ENCODE measurements at regions not wholly inside any gene's neighbourhood (a gene's known extent, or its start where the extent isn't known, plus 50 kb on each side); places are given as distances from the start of the nearest gene placed in this dataset.

DNA sequence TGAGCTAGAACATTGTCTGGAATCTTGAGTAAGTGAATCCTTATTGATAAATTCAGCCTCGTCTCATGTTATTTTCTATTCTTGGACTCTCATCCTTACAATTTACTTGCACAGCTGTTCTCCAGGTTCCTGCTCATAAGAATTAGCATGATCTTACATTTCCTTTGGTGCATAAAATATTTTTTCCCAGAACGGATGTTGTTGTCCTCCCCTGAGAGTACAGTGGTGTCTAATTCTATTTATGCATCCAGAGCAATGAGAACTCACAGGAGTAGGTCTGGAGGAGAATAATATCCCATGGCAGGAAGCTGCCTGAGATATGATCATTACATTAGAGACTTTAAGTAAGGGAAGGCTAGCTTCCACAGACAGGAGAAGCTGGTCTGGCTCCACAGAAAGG lies 178.4 kb upstream of the MAST4 start:
- DNase-seq (ENCODE audit: low read depth, low spot score), result no peak
- TF ChIP-seq, protein P1, sequence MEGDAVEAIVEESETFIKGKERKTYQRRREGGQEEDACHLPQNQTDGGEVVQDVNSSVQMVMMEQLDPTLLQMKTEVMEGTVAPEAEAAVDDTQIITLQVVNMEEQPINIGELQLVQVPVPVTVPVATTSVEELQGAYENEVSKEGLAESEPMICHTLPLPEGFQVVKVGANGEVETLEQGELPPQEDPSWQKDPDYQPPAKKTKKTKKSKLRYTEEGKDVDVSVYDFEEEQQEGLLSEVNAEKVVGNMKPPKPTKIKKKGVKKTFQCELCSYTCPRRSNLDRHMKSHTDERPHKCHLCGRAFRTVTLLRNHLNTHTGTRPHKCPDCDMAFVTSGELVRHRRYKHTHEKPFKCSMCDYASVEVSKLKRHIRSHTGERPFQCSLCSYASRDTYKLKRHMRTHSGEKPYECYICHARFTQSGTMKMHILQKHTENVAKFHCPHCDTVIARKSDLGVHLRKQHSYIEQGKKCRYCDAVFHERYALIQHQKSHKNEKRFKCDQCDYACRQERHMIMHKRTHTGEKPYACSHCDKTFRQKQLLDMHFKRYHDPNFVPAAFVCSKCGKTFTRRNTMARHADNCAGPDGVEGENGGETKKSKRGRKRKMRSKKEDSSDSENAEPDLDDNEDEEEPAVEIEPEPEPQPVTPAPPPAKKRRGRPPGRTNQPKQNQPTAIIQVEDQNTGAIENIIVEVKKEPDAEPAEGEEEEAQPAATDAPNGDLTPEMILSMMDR (IDR thresholded peaks at IDR 0.05; ENCODE audit: insufficient read depth, low read length, missing control alignments), result no peak
- POLR2A ChIA-PET, result no interaction called here
- CTCF ChIA-PET, result no interaction called here
- H3K4me3 ChIP-seq (ENCODE audit: low read depth, low read length), result no peak overlapping the region

GRCh38 chr5:66423484-66423883 lies 172.7 kb upstream of the MAST4 start:
- no peak for DNase-seq (ENCODE audit: low read depth, low spot score)
- TF ChIP-seq, protein P1 (IDR thresholded peaks at IDR 0.05; ENCODE audit: insufficient read depth, low read length, missing control alignments), result no peak
- no peak overlapping the region for H3K4me3 ChIP-seq (ENCODE audit: low read depth, low read length)
- POLR2A ChIA-PET, result no interaction called here
- CTCF ChIA-PET, result no interaction called here

DNA sequence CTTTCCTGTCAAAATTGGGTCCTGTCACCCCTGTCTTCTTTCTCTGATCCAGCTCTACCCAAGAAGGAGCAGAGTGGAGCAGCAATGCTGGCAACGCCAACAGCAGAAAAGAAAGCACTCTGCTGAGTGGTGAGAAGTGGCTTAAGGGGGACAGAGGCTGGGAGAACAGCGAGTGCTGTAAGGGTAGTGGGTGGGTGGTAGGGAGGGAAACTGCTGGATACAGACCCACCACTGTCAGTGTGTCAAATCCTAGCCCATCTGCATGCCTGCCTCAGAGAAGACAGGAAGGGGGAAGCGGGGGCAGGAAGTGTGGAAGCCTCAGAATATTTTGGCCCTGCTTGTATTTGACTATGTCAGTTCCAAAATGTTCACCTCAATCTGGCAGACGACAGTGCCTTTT lies 170.4 kb upstream of the MAST4 start:
- no peak overlapping the region for H3K4me3 ChIP-seq (ENCODE audit: low read depth, low read length)
- no peak for DNase-seq (ENCODE audit: low read depth, low spot score)
- POLR2A ChIA-PET, result no interaction called here
- CTCF ChIA-PET, result no interaction called here
- TF ChIP-seq, protein P1 (IDR thresholded peaks at IDR 0.05; ENCODE audit: insufficient read depth, low read length, missing control alignments), result no peak

DNA sequence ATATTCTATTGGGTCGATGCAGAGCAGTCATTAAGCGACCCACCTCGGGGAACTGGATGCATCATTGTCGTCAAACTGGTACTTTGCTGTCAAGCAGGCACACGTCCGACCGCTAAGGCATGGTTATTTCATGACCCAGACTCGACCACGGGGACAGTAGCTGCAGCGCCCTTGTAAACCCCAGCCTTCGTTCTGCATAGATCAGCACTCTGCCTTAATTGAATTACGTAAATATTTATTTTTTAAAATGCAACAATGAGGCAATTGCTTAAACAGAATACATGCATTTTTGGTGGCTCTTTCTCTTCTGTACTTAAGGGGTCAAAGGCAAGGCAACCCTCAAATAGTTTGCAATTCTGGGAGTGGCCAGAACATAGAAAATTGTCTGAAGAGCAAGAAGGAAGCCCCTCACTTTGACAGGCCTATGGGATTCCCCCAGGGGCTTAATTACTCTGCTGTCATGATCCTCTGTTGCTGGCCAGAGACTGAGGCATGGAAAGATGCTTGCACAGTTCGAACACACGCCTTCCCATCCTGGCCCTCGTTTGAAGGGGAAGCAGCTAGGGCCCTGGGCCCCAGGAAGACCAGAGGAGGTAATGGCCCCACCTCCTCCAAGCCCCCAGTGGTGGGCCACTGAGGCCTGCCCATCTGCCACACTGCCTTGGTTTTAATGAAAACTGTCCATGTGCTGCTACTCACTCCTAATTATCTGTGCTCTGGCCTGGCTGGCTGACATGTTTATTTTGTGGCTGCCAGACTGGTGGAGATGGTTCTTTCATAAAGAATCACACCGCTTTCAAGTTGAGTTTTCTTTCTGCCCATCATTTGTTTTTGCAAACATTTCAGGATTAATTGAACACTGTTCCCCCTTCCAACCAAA lies 169.7 kb upstream of the MAST4 start:
- DNase-seq (ENCODE audit: low read depth, low spot score), result no peak
- TF ChIP-seq, protein P1 (IDR thresholded peaks at IDR 0.05; ENCODE audit: insufficient read depth, low read length, missing control alignments), result no peak
- CTCF ChIA-PET, result no interaction called here

DNA sequence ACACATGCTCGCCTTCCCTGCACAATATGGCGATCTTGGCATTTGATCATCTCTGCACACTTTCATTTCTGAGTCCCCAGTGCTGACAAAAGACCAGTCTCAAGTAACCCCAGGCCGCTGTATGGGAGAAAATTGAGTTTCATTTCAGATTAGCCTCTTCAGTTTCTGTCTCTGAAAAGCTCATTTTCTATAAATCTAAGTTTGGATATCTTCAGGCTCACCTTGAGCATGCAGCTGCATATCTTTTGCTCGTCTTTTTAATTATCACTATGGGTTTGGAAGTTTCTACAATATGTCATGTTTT lies 169.1 kb upstream of the MAST4 start:
- H3K4me3 ChIP-seq (ENCODE audit: low read depth, low read length), result no peak overlapping the region
- TF ChIP-seq, protein P1 (IDR thresholded peaks at IDR 0.05; ENCODE audit: insufficient read depth, low read length, missing control alignments), result no peak
- no peak for DNase-seq (ENCODE audit: low read depth, low spot score)
- ChIA-PET CTCF (no interaction called here), POLR2A (no interaction called here)

More for the DNA sequence above, 169.7 kb upstream of the MAST4 start:
- POLR2A ChIA-PET, result no interaction called here
- no peak overlapping the region for H3K4me3 ChIP-seq (ENCODE audit: low read depth, low read length)

DNA sequence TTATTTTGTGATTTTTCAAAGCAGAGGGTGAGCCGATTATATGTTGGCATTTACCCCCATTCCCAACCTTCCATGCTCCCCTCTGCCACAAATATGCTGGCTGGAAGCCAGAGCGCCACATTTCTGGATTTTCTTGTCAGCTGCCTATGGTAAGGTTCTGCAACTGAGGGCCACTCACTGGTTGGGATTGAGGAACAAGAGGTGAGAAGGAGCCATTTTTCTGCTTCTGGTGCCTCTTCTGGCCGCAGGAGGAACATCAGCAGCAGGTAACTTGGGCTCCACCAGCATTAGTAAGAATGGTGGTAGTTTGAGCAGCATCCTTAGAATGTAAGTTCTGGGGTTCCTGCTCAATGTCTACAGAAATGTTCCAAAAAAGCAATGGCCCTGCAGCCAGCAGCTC lies 159.5 kb upstream of the MAST4 start:
- DNase-seq (ENCODE audit: low read depth, low spot score), result no peak
- no peak overlapping the region for H3K4me3 ChIP-seq (ENCODE audit: low read depth, low read length)
- ChIA-PET POLR2A (no interaction called here), CTCF (no interaction called here)
- TF ChIP-seq, protein P1 (IDR thresholded peaks at IDR 0.05; ENCODE audit: insufficient read depth, low read length, missing control alignments), result no peak

Measured in AG04449 (cell line).